ENCODE measurements at regions not wholly inside any gene's neighbourhood (a gene's known extent, or its start where the extent isn't known, plus 50 kb on each side); places are given as distances from the start of the nearest gene placed in this dataset.

- DNase-seq, result no peak
These were observed 75.6 kb upstream of the BCL11B start for GRCh38 chr14:99347561-99347960.

GRCh38 chr14:99346470-99347080, 74.6 kb upstream of the BCL11B start:
- no peak for DNase-seq

DNA sequence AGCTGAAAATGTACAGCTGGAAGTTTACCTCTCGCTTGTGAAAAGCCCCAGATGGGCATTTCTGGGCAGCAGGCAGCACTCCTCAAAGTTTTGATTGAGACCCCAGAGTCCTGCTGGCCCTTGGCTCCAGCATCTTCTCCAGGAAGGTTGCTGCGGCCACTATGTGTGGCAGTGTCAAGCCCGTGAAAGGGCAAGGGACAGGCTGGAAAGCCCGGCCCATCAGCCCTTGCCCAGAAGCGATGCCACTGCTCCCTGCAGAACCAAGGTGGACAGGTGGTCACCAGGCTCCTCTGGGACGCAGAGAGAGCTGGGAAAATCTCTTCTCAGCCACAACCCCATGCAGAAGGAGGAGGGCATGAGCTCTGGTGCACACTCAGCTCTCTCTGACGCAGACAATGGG, 73.5 kb upstream of the BCL11B start:
- no peak for DNase-seq

DNA sequence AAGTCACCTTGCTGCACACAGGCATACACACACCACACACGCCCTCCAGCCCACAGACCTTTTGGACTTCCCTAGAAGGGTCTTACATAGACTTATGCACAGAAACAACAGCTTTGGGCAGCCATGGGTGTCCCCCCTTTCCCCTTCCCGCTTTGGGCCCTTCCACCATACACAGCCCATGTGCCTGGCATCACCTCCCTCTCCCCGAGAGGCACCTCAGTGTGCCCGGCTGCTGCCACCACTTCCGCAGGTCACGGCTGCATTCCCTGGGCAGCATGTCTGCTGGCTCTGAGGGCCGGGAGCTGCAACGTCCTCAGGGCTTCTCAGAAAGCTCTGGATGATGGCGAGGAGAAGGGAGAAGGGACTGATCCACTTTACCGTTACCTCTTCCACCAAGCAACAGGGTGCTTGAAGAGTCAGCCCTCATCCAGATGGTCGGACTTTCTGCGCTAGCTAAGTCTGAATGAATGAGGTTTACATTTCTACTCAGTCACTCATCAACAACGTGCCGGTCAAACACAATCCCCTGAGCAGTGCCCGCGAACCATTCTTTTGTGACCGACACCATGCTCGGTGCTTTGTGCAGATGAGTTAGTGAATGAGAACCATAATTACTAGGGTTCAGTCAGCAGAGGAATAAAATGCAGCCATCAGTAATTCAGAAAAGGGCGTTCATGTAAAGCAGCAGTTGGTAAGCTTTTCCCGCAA, 72.2 kb upstream of the BCL11B start:
- no peak for DNase-seq

- DNase-seq, result no peak
These were observed 70.9 kb upstream of the BCL11B start for GRCh38 chr14:99342906-99343305.

- no peak for DNase-seq
These were observed 70.2 kb upstream of the BCL11B start for GRCh38 chr14:99342204-99342603.

- DNase-seq, result no peak
These were observed 67.6 kb upstream of the BCL11B start for GRCh38 chr14:99339551-99339950.

- no peak for DNase-seq
These were observed 66.3 kb upstream of the BCL11B start for GRCh38 chr14:99338313-99338712.

- DNase-seq, result no peak
These were observed 62.0 kb upstream of the BCL11B start for GRCh38 chr14:99333841-99334635.

DNA sequence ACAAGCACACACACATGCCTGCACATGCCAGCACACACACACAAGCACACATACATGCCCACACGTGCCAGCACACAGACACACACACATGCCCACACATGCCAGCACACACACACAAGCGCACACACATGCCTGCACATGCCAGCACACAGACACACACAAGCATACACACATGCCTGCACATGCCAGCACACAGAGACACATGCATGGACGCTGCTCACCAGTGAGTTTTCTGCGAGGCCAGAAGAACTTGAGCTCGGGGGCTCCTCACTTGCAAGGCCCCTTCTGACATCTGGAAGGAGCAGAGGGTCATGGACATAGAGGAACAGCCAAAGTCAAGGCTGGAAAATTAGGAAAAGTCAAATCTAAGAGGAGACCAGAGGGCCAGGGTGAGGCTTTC, 61.2 kb upstream of the BCL11B start:
- no peak for DNase-seq

- no peak for DNase-seq
These were observed 59.8 kb upstream of the BCL11B start for GRCh38 chr14:99331811-99332210.

DNA sequence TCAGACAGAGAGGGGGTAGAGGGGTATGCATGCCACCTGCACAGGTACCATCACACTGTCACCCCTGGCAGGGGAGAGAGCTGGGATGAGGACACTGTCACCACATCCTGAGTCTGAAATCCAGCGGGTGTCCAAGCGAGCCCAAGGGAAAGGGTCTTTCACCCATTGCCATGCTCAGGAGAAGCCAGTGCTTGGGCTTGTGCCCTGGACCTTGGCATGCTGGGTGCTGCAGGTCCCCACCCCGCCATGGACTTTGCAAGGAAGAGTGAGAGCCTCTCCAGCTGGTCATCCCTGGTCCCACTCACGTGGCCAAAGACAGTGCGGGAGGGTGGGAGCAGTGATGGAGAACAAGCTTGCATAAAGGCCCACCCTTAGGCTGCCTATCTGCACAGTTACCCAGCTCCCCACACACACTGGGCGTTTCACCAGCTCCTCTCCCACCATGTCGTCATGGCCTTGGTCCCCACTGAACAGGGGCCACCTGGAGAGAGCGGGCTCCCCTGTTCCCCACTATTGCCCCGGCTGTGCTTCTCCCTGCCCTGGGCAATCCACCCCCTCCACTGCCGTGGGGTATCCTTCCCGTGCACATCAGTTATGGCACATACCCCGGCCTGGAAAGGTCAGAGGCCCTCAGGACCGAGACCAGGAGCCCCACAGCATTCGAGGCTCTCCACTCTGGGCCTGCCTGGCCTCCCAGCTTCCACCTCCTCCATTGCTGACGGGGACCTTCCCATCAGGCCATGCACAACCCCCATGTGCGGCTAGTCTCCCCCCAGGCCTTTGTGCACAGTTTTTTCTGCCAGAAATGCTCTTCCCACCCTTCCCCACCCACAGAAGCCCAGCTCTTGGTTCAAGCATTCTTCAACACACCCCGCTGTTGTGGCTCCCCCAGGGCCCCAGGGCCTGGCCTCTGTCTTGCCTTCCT, 58.6 kb upstream of the BCL11B start:
- no peak for DNase-seq

DNA sequence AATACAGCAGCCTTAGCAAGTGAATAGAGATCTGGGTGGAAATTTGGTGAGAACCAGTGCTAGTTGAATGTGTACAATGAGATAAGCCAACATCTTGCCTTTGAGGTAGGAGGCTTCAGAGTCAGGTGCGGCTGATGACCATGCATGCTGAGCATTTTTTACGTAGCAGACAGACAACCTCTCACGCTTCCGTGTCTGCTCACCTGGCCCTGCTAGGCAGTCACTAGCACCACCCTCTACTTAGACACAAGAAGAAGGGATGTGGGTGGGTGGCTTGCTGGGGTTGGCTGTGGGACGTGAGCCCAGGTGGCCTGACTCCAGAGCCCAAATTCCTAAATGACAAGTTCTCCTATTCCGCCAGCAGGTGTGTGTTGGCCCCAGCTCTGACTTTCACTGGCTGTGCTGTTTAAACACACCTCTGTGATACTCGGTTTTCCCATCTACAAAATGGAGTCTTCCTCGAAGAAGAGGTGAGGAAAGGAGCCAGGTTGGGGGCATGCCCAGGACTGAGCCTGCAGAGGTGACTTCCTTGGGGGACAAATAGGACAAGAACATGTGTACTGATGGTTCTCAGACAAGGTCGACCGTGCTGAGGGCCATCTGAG, 57.8 kb upstream of the BCL11B start:
- DNase-seq, result no peak

DNA sequence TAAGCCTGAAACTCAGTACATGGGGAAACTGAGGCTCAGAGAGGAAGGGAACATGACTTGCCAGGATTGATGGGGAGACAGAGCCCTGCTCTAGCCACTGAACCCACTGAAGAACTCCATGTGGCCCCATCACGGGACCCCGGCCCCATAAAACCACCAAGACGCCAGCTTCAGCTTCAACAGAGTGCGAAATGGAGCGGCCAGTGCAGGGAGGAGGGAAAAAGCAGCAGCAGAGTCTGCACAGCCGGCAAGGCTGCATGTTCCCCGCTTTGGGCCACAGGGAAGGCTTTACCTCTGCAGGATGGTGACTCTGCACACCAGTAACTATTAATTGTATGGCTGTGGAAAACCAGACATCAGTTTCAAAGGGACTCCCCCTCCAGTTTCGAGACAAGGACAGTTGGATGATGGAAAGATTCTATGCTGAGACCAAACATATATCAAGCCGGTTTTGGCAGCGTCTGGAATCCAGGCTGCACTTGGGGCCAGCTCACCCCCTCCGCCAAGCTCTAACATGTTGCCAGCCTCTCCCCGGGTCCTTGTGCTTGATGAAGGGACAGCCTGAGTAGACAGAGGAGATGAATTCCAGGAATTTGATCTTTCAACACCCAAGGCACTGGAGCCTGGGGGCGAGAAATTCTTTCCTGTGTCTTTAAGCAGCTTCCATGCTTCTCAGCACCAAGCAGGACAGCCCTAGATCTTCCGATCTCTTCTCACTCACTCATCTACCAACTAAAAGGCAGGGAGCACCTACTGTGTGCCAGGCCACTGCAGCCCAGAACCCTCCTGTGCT, 55.7 kb upstream of the BCL11B start:
- DNase-seq, result peak; percentile 21

GRCh38 chr14:99327050-99327449, 55.1 kb upstream of the BCL11B start:
- no peak for DNase-seq

DNA sequence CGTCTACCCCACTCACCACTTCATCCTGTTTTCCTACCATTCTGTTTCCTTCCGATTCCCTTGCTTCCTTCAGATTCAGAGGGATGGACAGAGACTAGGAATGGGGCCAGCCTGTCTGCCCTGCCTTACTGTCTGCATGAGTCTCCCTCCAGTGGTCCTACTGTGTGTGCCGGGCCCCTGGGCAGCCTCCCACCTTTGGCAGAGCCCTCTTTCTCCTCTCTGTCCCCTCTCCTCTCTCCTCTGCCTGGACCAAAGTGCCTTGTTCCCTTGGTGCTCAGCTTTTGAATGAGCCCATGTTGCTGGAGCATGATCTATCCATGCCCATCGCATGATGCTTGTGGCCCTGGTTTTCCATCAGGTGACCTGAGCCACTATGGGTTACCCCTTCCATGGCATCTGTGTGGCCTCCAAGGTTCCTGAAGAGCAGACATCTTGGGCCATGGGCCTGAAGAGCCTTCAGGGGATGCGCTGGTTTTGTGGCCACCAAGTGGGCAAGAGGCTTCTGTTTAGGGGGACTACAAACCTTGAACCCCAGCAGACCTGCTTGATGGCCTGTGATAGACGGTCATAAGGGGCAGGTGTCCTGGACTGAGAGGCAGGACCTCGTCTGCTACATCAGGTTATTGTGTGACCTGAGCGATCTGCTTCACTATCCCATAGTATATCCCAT, 54.2 kb upstream of the BCL11B start:
- DNase-seq, result no peak

DNA sequence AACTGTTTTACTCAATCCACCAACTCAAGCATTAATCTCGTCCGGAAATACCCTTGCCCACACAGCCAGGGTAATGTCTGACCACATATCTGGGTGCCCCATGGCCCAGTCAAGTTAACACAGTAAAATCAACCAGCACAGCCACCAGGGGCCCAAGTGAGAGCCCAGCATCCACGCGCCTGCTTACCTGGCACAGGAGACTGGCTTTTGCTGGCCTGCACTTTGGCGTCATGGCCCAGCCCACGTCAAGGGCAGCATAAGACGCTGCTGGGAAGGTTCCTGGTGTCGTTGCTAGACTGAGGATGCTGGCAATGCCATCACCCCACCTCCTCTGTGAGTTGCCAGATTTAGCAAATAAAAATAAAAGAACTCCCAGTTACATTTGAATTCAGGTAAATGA, 53.6 kb upstream of the BCL11B start:
- DNase-seq, result no peak

DNA sequence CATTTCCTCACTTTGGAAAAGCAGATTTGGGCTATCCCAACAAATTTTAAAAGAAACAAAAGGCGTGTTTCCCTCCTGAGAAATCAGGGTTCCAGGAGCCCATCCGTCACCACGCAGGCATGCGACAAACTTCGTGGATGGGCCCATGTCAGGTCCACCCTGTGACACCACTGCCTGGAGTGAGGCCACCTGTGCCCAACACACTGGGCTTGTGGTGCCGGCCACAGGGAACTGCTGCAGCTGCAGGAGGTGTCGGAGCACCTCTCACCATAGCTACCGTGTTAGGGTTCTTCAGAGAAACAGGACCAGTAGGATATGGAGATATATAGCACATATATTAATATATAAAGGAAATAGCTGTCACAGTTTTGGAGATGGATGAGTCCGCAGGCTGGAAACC, 53.0 kb upstream of the BCL11B start:
- DNase-seq, result no peak

GRCh38 chr14:99324291-99324690, 52.3 kb upstream of the BCL11B start:
- DNase-seq, result no peak

DNA sequence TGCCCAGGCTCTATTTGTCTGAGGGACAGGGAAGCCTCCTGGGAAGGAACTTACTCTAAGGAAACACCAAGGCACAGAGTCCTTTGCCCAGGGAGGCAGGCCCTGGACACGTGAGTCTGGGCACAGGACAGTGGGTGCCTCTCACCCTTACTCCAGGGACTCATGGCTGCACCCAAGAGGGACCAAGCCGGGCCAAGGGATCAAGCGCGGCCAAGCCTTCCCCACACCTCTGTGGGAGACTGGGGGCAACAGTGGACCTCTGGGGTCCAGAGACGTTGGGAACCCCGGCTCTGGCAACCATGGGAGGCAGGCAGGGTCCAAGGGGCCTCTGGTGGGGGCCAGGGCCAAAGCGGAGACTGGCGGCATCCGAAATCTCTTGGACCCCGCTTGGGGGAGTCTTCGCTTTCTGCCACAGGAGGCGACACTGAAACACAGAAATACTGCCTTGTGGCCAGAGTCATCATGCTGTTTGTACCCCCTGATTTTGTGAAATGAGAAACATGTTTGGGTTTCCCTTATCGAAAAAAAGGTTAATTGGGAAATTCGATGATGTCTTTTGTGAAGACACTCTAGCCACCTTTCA, 51.7 kb upstream of the BCL11B start:
- no peak for DNase-seq

Measured in fibroblast of skin of right quadriceps (primary cell).